ENCODE measurements at regions not wholly inside any gene's neighbourhood (a gene's known extent, or its start where the extent isn't known, plus 50 kb on each side); places are given as distances from the start of the nearest gene placed in this dataset.

DNA sequence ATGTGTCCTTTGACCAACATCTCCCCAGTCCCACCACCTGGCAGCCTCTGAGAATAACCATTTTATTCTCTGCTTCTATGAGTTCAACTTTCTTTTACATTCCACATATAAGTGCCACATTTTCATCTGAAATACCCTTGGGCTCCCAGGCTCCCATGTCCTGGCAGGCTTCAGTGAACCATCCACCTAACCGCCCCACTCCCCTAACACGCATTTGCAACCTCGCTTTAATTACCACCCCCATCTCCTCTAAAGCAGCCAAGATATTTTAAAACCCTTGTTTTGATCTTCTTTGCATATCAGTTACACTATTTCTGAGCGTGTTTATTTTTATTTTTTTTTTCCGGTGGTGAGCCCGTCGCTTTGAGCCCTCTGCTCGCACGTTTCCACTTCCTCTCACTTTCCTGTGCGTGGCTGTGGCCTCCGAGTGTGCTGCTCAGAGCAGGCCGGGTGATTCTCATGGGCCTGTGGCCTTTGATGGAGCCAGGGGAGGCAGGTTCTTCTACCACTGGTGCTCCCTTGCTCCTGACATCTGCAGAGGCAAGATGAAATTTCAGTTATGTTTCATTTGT, 195.4 kb upstream of the LPP start:
- no peak for TF ChIP-seq CTCF (conservative IDR thresholded peaks at IDR 0.05; ENCODE audit: low read depth, low read length)
- Histone ChIP-seq H3K79me2 (ENCODE audit: insufficient read depth, low read depth) (no peaks in the 10 kb centered on the region), H3K4me3 (IDR thresholded peaks at IDR 0.05; ENCODE audit: insufficient read depth, low read depth, low read length) (no peak overlapping the region), H3K4me2 (no peak overlapping the region), H3K27ac (no peak overlapping the region), H3K9ac (no peak overlapping the region), H3K36me3 (ENCODE audit: insufficient read depth) (no peaks in the 10 kb centered on the region), H2AFZ (ENCODE audit: low read depth) (no peak overlapping the region), H4K20me1 (ENCODE audit: insufficient read depth) (no peaks in the 10 kb centered on the region), H3K27me3 (ENCODE audit: insufficient read depth, low read depth) (no peaks in the 10 kb centered on the region), H3K4me1 (ENCODE audit: low read depth, poor library complexity, severe bottlenecking) (no peaks in the 10 kb centered on the region)

- no peak overlapping the region for H2AFZ ChIP-seq (ENCODE audit: low read depth)
- no peaks in the 10 kb centered on the region for H4K20me1 ChIP-seq (ENCODE audit: insufficient read depth)
- no peak overlapping the region for H3K27ac ChIP-seq
- no peak overlapping the region for H3K4me2 ChIP-seq
- H3K4me1 ChIP-seq (ENCODE audit: low read depth, poor library complexity, severe bottlenecking) = no peaks in the 10 kb centered on the region
- no peak for TF ChIP-seq CTCF (conservative IDR thresholded peaks at IDR 0.05; ENCODE audit: low read depth, low read length)
- H3K9ac ChIP-seq = no peak overlapping the region
- no peaks in the 10 kb centered on the region for H3K36me3 ChIP-seq (ENCODE audit: insufficient read depth)
- no peaks in the 10 kb centered on the region for H3K79me2 ChIP-seq (ENCODE audit: insufficient read depth, low read depth)
- H3K4me3 ChIP-seq (IDR thresholded peaks at IDR 0.05; ENCODE audit: insufficient read depth, low read depth, low read length) = no peak overlapping the region
- no peaks in the 10 kb centered on the region for H3K27me3 ChIP-seq (ENCODE audit: insufficient read depth, low read depth)
Observed at GRCh38 chr3:187960820-187961219, 193.1 kb upstream of the LPP start.

GRCh38 chr3:187961366-187961765, 192.6 kb upstream of the LPP start:
- Histone ChIP-seq H3K27me3 (ENCODE audit: insufficient read depth, low read depth) (no peaks in the 10 kb centered on the region), H3K27ac (no peak overlapping the region), H3K9ac (no peak overlapping the region), H3K4me1 (ENCODE audit: low read depth, poor library complexity, severe bottlenecking) (no peaks in the 10 kb centered on the region), H3K36me3 (ENCODE audit: insufficient read depth) (no peaks in the 10 kb centered on the region), H2AFZ (ENCODE audit: low read depth) (no peak overlapping the region), H3K4me2 (no peak overlapping the region), H4K20me1 (ENCODE audit: insufficient read depth) (no peaks in the 10 kb centered on the region), H3K79me2 (ENCODE audit: insufficient read depth, low read depth) (no peaks in the 10 kb centered on the region), H3K4me3 (IDR thresholded peaks at IDR 0.05; ENCODE audit: insufficient read depth, low read depth, low read length) (no peak overlapping the region)
- TF ChIP-seq CTCF (conservative IDR thresholded peaks at IDR 0.05; ENCODE audit: low read depth, low read length) = no peak

DNA sequence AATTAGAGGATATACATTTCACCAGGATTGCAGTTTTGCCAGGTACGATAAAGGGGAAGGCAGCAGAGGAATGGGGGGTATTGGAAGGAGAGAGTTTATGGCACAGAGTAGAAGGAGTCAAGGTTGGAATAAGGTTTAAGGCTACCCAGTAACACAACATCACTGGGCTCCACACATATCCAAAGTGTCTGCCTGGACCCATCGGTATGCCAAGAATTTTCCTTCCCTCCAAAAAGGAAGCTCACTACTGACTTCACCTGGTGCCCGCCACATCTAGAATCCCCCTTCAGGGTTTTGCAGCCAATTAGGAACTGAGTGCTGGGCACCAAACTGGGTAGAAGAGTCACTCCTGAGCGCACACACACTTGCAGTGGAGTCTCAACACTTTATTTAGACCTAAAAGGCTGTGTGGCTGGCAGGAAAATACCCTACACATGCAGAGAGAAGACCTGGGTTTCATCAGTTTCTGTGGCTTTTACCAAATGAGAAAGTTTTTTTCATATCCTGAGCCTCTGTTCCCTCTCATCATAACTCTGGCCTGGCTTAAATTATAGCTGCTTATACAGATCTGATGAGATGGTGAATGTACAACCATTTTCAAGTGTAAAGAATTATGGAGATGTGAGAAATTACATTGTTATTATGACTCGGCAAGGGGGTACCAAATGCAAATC, 190.8 kb upstream of the LPP start:
- H3K27ac ChIP-seq = no peak overlapping the region
- no peaks in the 10 kb centered on the region for H3K4me1 ChIP-seq (ENCODE audit: low read depth, poor library complexity, severe bottlenecking)
- H2AFZ ChIP-seq (ENCODE audit: low read depth) = no peak overlapping the region
- no peak overlapping the region for H3K4me2 ChIP-seq
- H3K9ac ChIP-seq = no peak overlapping the region
- H3K36me3 ChIP-seq (ENCODE audit: insufficient read depth) = no peaks in the 10 kb centered on the region
- H3K27me3 ChIP-seq (ENCODE audit: insufficient read depth, low read depth) = no peaks in the 10 kb centered on the region
- H4K20me1 ChIP-seq (ENCODE audit: insufficient read depth) = no peaks in the 10 kb centered on the region
- TF ChIP-seq CTCF (conservative IDR thresholded peaks at IDR 0.05; ENCODE audit: low read depth, low read length) = no peak
- H3K79me2 ChIP-seq (ENCODE audit: insufficient read depth, low read depth) = no peaks in the 10 kb centered on the region
- H3K4me3 ChIP-seq (IDR thresholded peaks at IDR 0.05; ENCODE audit: insufficient read depth, low read depth, low read length) = no peak overlapping the region
